Stimulated activated CD4-positive, alpha-beta T cell treated with anti-CD3 and anti-CD28 coated beads, Interleukin-4, amount 100 ng/mL, for 24 hours (primary cell): ENCODE measurements at regions not wholly inside any gene's neighbourhood (a gene's known extent, or its start where the extent isn't known, plus 50 kb on each side); places are given as distances from the start of the nearest gene placed in this dataset.
"Not testable (repeated sequence)": the region's sequence is repeated elsewhere in the genome, so short reads cannot be mapped to it uniquely, and the experiment has no call there.

Experiments
- DNase-seq: peaks from one replicate; pipeline ENCODE4 v3.0.0-alpha.2; 2020

GRCh38 chr13:53301449-53301848 is 272.8 kb downstream of the OLFM4 start:
- DNase-seq = no peak

GRCh38 chr13:53305419-53305818 is 276.8 kb downstream of the OLFM4 start:
- not testable (repeated sequence) for DNase-seq

GRCh38 chr13:53310786-53311185 is 282.2 kb downstream of the OLFM4 start:
- no peak for DNase-seq

- DNase-seq = no peak
These were observed 282.9 kb downstream of the OLFM4 start for GRCh38 chr13:53311561-53311960.

- DNase-seq = no peak
These were observed 292.7 kb downstream of the OLFM4 start for GRCh38 chr13:53321296-53321801.

GRCh38 chr13:53324656-53325055 is 296.0 kb downstream of the OLFM4 start:
- DNase-seq = no peak

- DNase-seq = no peak
These were observed 298.1 kb downstream of the OLFM4 start for GRCh38 chr13:53326716-53327115.

- no peak for DNase-seq
These were observed 299.2 kb downstream of the OLFM4 start for GRCh38 chr13:53327680-53328315.

- no peak for DNase-seq
These were observed 308.0 kb downstream of the OLFM4 start for GRCh38 chr13:53336441-53337160.

- DNase-seq = no peak
These were observed 310.1 kb downstream of the OLFM4 start for GRCh38 chr13:53338760-53339159.

- no peak for DNase-seq
These were observed 312.0 kb downstream of the OLFM4 start for GRCh38 chr13:53340505-53341143.

- DNase-seq = no peak
These were observed 312.5 kb downstream of the OLFM4 start for GRCh38 chr13:53341144-53341510.

GRCh38 chr13:53342623-53343360 is 314.2 kb downstream of the OLFM4 start:
- DNase-seq = no peak

GRCh38 chr13:53343361-53343744 is 314.7 kb downstream of the OLFM4 start:
- DNase-seq = no peak

GRCh38 chr13:53351021-53351420 is 322.4 kb downstream of the OLFM4 start:
- no peak for DNase-seq

- DNase-seq = no peak
These were observed 329.0 kb downstream of the OLFM4 start for GRCh38 chr13:53357582-53357981.

- DNase-seq = no peak
These were observed 340.3 kb downstream of the OLFM4 start for GRCh38 chr13:53368948-53369347.

GRCh38 chr13:53379485-53379884 is 350.9 kb downstream of the OLFM4 start:
- DNase-seq = no peak

GRCh38 chr13:53382008-53382407 is 353.4 kb downstream of the OLFM4 start:
- DNase-seq = no peak

GRCh38 chr13:53398051-53398450 is 369.4 kb downstream of the OLFM4 start:
- DNase-seq = no peak

- DNase-seq = no peak
These were observed 377.0 kb downstream of the OLFM4 start for GRCh38 chr13:53405616-53406015.

- no peak for DNase-seq
These were observed 379.7 kb downstream of the OLFM4 start for GRCh38 chr13:53408306-53408705.

GRCh38 chr13:53408847-53409568 is 380.4 kb downstream of the OLFM4 start:
- DNase-seq = no peak
